ENCODE measurements at regions not wholly inside any gene's neighbourhood (a gene's known extent, or its start where the extent isn't known, plus 50 kb on each side); places are given as distances from the start of the nearest gene placed in this dataset.

- Histone ChIP-seq H3K4me1 (no peaks in the 10 kb centered on the region), H3K27ac (no peak overlapping the region), H3K36me3 (no peaks in the 10 kb centered on the region), H3K27me3 (ENCODE audit: low read depth) (no peaks in the 10 kb centered on the region), H3K4me3 (no peak overlapping the region), H3K9me3 (no peaks in the 10 kb centered on the region)
- intact Hi-C loops (cut with DNase I) = no loop called here
- DNase-seq (no peak), ATAC-seq (peak in 1 of 2 donors; percentile 23)
- TF ChIP-seq CTCF (IDR thresholded peaks at IDR 0.05) = no peak
Observed at GRCh38 chr4:149140841-149141240, 674.8 kb downstream of the IQCM start.

GRCh38 chr4:149136951-149137620, 678.6 kb downstream of the IQCM start:
- H3K27ac ChIP-seq = no peak overlapping the region

DNA sequence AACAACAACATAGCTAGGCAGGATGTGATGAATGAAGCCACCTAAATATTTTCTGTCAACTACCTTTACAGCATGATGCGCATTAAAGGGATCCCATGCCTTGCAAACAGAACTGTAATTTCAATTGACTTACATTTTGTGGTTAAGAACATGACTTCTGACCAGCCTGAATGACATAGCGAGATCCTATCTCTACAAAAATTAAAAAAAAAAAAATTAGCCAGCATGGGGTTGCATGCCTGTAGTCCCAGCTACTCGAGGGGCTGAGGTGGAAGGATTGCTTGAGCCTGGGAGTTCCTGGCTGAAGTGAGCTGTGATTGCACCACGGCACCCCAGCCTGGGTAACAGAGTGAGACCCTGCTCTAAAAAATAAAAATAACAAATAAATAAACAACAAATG, 680.6 kb downstream of the IQCM start:
- DNase-seq = no peak
- H3K4me3 ChIP-seq = no peak overlapping the region
- no peak for ATAC-seq
- intact Hi-C loops (cut with DNase I) = no loop called here
- peaks cover 5% of the 10 kb centered on the region for H3K9me3 ChIP-seq
- no peaks in the 10 kb centered on the region for H3K36me3 ChIP-seq
- no peaks in the 10 kb centered on the region for H3K4me1 ChIP-seq
- H3K27me3 ChIP-seq (ENCODE audit: low read depth) = no peaks in the 10 kb centered on the region
- no peak overlapping the region for H3K27ac ChIP-seq
- no peak for TF ChIP-seq CTCF (IDR thresholded peaks at IDR 0.05)

More at GRCh38 chr4:149136951-149137620, 678.6 kb downstream of the IQCM start:
- Histone ChIP-seq H3K36me3 (no peaks in the 10 kb centered on the region), H3K27me3 (ENCODE audit: low read depth) (no peaks in the 10 kb centered on the region), H3K4me1 (no peaks in the 10 kb centered on the region), H3K9me3 (peaks cover 5% of the 10 kb centered on the region), H3K4me3 (no peak overlapping the region)
- ATAC-seq = no peak
- DNase-seq = no peak
- no peak for TF ChIP-seq CTCF (IDR thresholded peaks at IDR 0.05)
- intact Hi-C loops (cut with DNase I) = no loop called here

DNA sequence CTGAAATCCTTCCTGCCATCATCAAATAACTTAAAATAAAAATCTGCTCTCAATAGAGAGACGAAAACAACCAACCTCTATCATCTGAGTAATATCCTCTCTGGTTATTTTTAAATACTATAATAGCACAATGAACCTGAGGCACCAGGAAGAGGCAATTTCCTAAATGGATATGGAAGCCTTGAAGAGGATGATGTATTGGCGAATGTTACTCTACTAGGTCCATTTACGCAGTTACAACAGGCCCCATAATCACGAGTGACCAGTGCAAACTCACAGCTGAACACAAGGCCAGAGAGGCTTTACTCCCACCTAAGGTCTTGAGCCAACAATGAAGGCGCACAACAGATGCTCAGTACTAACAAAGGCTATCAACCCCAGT, 678.8 kb upstream of the NR3C2 start:
- H3K9me3 ChIP-seq = no peaks in the 10 kb centered on the region
- H3K27me3 ChIP-seq (ENCODE audit: low read depth) = no peaks in the 10 kb centered on the region
- H3K4me3 ChIP-seq = no peak overlapping the region
- no peaks in the 10 kb centered on the region for H3K36me3 ChIP-seq
- H3K4me1 ChIP-seq = no peaks in the 10 kb centered on the region
- H3K27ac ChIP-seq = no peak overlapping the region
- ATAC-seq (no peak), DNase-seq (no peak)
- TF ChIP-seq CTCF (IDR thresholded peaks at IDR 0.05) = no peak
- intact Hi-C loops (cut with DNase I) = no loop called here

- Histone ChIP-seq H3K4me1 (no peaks in the 10 kb centered on the region), H3K27me3 (ENCODE audit: low read depth) (no peaks in the 10 kb centered on the region), H3K9me3 (no peaks in the 10 kb centered on the region), H3K27ac (no peak overlapping the region), H3K36me3 (no peaks in the 10 kb centered on the region), H3K4me3 (no peak overlapping the region)
- intact Hi-C loops (cut with DNase I) = no loop called here
- DNase-seq (no peak), ATAC-seq (no peak)
- no peak for TF ChIP-seq CTCF (IDR thresholded peaks at IDR 0.05)
Observed at GRCh38 chr4:149120331-149121022, 678.3 kb upstream of the NR3C2 start.
